HepG2 (cell line): ENCODE measurements at regions not wholly inside any gene's neighbourhood (a gene's known extent, or its start where the extent isn't known, plus 50 kb on each side); places are given as distances from the start of the nearest gene placed in this dataset.

ENCODE experiments used
- ATAC-seq: fragments of 200-7000 bp; cut with Tn5 transposase; 3 replicates; pipeline ENCODE4 v1.9.1; 2020; ENCODE audit warnings: mild to moderate bottlenecking, moderate library complexity
- BruUV-seq: library from RNA; stranded (reverse); fragments of 400-500 nt; replicated peaks from 2 replicates; lab custom pipeline; 2021; lab: Mats Ljungman, UMichigan
- CTCF ChIA-PET: fragments of 300-600 bp; formaldehyde crosslinking; extraction: SDS; loops from one replicate; lab custom pipeline; 2021; ENCODE audit warnings: low total read pairs, inconsistent platforms, low intra/inter-chr PET ratio; lab: Yijun Ruan, JAX
- POLR2A ChIA-PET: fragments of 350-600 bp; sonication (Branson Sonifier 250); formaldehyde crosslinking; loops from one replicate; lab custom pipeline; 2020; ENCODE audit warnings: antibody characterized with exemption, inconsistent platforms; lab: Yijun Ruan, JAX
- DNase-seq: peaks from one replicate; pipeline ENCODE4 v3.0.0-alpha.2; 2015; ENCODE audit warnings: low spot score
- FAIRE-seq: peaks from 3 replicates; lab custom pipeline; 2011; peaks lifted over from hg19 to GRCh38; lab: Jason Lieb, UNC
- H2AFZ ChIP-seq: one replicate; pipeline ENCODE4 v1.6.1; 2011; ENCODE audit warnings: low read length, inconsistent platforms
- H3K27ac ChIP-seq: fragments of 300-600 bp; 3 replicates; pipeline ENCODE4 v1.8.0; 2011; ENCODE audit warnings: mixed run types, mild to moderate bottlenecking, mixed read lengths, low read length, inconsistent platforms; ENCODE audit not compliant: insufficient read depth; ENCODE audit errors: extremely low read length
- H3K27me3 ChIP-seq, 2 experiments: fragments of 200-600 bp in 1 of 2; 2 replicates in 1 of 2; 3 replicates in 1 of 2; pipeline versions ENCODE4 v1.6.0 to v1.8.0; 2011; ENCODE audit warnings: low read length in 2 of 2, mild to moderate bottlenecking in 2 of 2, moderate library complexity in 2 of 2, inconsistent platforms in 1 of 2; ENCODE audit not compliant: insufficient read depth in 2 of 2, control insufficient read depth in 1 of 2
- H3K36me3 ChIP-seq, 2 experiments: fragments of 200-600 bp in 1 of 2; replicated peaks in 1 of 2; 2 replicates in 1 of 2; 3 replicates in 1 of 2; pipeline versions ENCODE4 v1.5.1 to v1.8.0; 2011; ENCODE audit warnings: low read length in 2 of 2, inconsistent platforms in 1 of 2; ENCODE audit not compliant: insufficient read depth in 2 of 2, control insufficient read depth in 1 of 2
- H3K4me1 ChIP-seq: 2 replicates; pipeline ENCODE4 v1.5.1; 2012; ENCODE audit warnings: low read length, inconsistent platforms; ENCODE audit not compliant: insufficient read depth
- H3K4me2 ChIP-seq: 2 replicates; pipeline ENCODE4 v1.6.0; 2011; ENCODE audit warnings: low read depth, low read length, inconsistent platforms
- H3K4me3 ChIP-seq, 3 experiments: fragments of 200-600 bp in 1 of 3; sonication (generic), shearing (Covaris generic) in 1 of 3; replicated peaks in 1 of 3; 2 replicates each; pipeline ENCODE4 v1.5.1; 2011 to 2016; ENCODE audit warnings: low read length in 3 of 3, inconsistent platforms in 2 of 3, low read depth in 2 of 3, mild to moderate bottlenecking in 2 of 3, control low read depth in 1 of 3, mixed read lengths in 1 of 3; ENCODE audit not compliant: insufficient read depth in 1 of 3
- H3K79me2 ChIP-seq: one replicate; pipeline ENCODE4 v1.6.1; 2011; ENCODE audit warnings: low read length, inconsistent platforms; ENCODE audit not compliant: insufficient read depth
- H3K9ac ChIP-seq: 2 replicates; pipeline ENCODE4 v1.6.0; 2011; ENCODE audit warnings: mild to moderate bottlenecking, low read depth, low read length, inconsistent platforms; ENCODE audit not compliant: insufficient read depth
- H3K9me3 ChIP-seq: 2 replicates; pipeline ENCODE4 v1.5.1; 2012; ENCODE audit warnings: mild to moderate bottlenecking, low read length
- H4K20me1 ChIP-seq: 2 replicates; pipeline ENCODE4 v1.6.0; 2011; ENCODE audit warnings: inconsistent platforms, mild to moderate bottlenecking, low read length, moderate library complexity; ENCODE audit not compliant: insufficient read depth
- CREB1 ChIP-seq, 2 experiments: fragments of 450-650 bp in 1 of 2; IDR thresholded peaks; 2 replicates each; pipeline ENCODE4 v1.6.1; 2016 to 2017; ENCODE audit warnings: control low read depth in 1 of 2, mild to moderate bottlenecking in 1 of 2, missing compliant biosample characterization in 1 of 2, missing genetic modification characterization in 1 of 2
- MAFF ChIP-seq: IDR thresholded peaks from 2 replicates; pipeline ENCODE4 v1.6.1; 2011; ENCODE audit warnings: low read depth, low read length, improper control_type of control experiment
- MAFK ChIP-seq, 2 experiments: IDR thresholded peaks in 1 of 2; conservative IDR thresholded peaks in 1 of 2; 2 replicates each; pipeline ENCODE4 v1.6.1; 2011; ENCODE audit warnings: improper control_type of control experiment in 2 of 2, low read length in 2 of 2
- NR2F2 ChIP-seq: IDR thresholded peaks from 2 replicates; pipeline ENCODE4 v1.6.1; 2012; ENCODE audit warnings: low read depth, inconsistent platforms, borderline replicate concordance
- WGBS: methylation state at CpG from one replicate; pipeline ENCODE4 v1.1.6; 2017; ENCODE audit warnings: low lambda C conversion rate; 5-methylcytosine and 5-hydroxymethylcytosine counted together
- in situ Hi-C: cut with HindIII; loops from 2 replicates; pipeline ENCODE4 v1.10.0; 2017; ENCODE audit warnings: low pct_unique_long_range_greater_than_20kb; ENCODE audit not compliant: extremely low pct_ligation_motif_present
- intact Hi-C: fragments of 100-400 bp; cut with micrococcal nuclease; formaldehyde crosslinking; loops from one replicate; pipeline ENCODE4 v1.10.0; 2022; ENCODE audit not compliant: unreplicated experiment
- TF ChIP-seq, protein P1 (sequence below): IDR thresholded peaks from 2 replicates; pipeline ENCODE4 v1.6.1; 2016; ENCODE audit warnings: low read depth
- TF ChIP-seq, protein P2 (sequence below): sonication (generic); formaldehyde crosslinking; IDR thresholded peaks from 2 replicates; pipeline ENCODE4 v1.5.0; 2020; ENCODE audit warnings: mild to moderate bottlenecking, missing genetic modification reagents
- TF ChIP-seq, protein P3 (sequence below): sonication (generic); formaldehyde crosslinking; IDR thresholded peaks from 2 replicates; pipeline ENCODE4 v1.5.0; 2020; ENCODE audit warnings: missing genetic modification reagents, mild to moderate bottlenecking, borderline replicate concordance

DNA sequence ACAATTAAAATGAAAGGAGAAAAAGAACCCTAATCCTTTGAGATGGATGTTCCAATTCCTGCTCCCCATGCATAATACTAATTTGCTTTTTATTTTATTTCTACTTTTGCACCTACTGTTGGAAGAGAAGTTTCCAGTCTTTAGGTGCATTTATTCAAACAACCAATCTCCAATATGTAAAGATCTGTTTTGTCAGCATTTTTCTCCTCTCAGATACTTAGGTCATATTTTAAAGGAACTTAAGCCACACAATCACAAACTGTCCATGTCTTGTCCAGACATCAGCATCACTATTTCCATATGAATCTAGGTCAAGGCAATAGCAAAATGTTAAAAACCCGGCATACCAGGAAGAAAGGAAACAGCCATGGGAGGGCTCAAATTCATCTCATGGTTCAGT, 1023.2 kb downstream of the BCL11A start:
- Histone ChIP-seq H3K4me2 (no peak overlapping the region), H3K4me1 (no peaks in the 10 kb centered on the region), H4K20me1 (no peaks in the 10 kb centered on the region), H3K27me3 (no peaks in the 10 kb centered on the region), H3K36me3 (no peaks in the 10 kb centered on the region), H3K9ac (no peak overlapping the region), H2AFZ (no peak overlapping the region), H3K27ac (no peak overlapping the region), H3K79me2 (no peaks in the 10 kb centered on the region), H3K4me3 (no peak overlapping the region), H3K9me3 (peaks cover 11% of the 10 kb centered on the region; the same call in 1 of the 2 replicates)
- WGBS, result 6% methylated on average over 1 of the region's 1 CpG
- intact Hi-C loops (no loop called here), in situ Hi-C loops (no loop called here)
- no peak for DNase-seq
- TF ChIP-seq, protein P1, sequence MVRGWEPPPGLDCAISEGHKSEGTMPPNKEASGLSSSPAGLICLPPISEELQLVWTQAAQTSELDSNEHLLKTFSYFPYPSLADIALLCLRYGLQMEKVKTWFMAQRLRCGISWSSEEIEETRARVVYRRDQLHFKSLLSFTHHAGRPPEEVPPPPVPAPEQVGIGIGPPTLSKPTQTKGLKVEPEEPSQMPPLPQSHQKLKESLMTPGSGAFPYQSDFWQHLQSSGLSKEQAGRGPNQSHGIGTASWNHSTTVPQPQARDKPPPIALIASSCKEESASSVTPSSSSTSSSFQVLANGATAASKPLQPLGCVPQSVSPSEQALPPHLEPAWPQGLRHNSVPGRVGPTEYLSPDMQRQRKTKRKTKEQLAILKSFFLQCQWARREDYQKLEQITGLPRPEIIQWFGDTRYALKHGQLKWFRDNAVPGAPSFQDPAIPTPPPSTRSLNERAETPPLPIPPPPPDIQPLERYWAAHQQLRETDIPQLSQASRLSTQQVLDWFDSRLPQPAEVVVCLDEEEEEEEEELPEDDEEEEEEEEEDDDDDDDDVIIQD (CRISPR knock-in tag), result no peak
- TF ChIP-seq, protein P2, sequence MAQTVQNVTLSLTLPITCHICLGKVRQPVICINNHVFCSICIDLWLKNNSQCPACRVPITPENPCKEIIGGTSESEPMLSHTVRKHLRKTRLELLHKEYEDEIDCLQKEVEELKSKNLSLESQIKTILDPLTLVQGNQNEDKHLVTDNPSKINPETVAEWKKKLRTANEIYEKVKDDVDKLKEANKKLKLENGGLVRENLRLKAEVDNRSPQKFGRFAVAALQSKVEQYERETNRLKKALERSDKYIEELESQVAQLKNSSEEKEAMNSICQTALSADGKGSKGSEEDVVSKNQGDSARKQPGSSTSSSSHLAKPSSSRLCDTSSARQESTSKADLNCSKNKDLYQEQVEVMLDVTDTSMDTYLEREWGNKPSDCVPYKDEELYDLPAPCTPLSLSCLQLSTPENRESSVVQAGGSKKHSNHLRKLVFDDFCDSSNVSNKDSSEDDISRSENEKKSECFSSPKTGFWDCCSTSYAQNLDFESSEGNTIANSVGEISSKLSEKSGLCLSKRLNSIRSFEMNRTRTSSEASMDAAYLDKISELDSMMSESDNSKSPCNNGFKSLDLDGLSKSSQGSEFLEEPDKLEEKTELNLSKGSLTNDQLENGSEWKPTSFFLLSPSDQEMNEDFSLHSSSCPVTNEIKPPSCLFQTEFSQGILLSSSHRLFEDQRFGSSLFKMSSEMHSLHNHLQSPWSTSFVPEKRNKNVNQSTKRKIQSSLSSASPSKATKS (CRISPR knock-in tag), result no peak
- TF ChIP-seq NR2F2 (no peak), MAFF (peak; percentile 80), MAFK (conservative IDR thresholded peaks at IDR 0.05 in 1 of 2, IDR thresholded peaks at IDR 0.05 in 1 of 2; ENCODE audit: low read length in 2 of 2) (peak; percentile 75 to 89), CREB1 (IDR thresholded peaks at IDR 0.05) (no peak), CREB1 (CRISPR knock-in tag; IDR thresholded peaks at IDR 0.05) (no peak)
- TF ChIP-seq, protein P3, sequence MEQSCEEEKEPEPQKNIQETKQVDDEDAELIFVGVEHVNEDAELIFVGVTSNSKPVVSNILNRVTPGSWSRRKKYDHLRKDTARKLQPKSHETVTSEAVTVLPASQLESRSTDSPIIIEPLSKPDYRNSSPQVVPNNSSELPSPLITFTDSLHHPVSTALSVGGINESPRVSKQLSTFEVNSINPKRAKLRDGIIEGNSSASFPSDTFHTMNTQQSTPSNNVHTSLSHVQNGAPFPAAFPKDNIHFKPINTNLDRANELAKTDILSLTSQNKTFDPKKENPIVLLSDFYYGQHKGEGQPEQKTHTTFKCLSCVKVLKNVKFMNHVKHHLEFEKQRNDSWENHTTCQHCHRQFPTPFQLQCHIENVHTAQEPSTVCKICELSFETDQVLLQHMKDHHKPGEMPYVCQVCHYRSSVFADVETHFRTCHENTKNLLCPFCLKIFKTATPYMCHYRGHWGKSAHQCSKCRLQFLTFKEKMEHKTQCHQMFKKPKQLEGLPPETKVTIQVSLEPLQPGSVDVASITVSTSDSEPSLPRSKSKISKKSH (CRISPR knock-in tag), result no peak
- no TSS peak for BruUV-seq
- no peak for FAIRE-seq
- POLR2A ChIA-PET, result no interaction called here
- ATAC-seq, result no peak
- CTCF ChIA-PET, result no interaction called here
